NCI-H82 treated with DMSO at 0.1 percent for 48 hours (cell line): ENCODE measurements at regions not wholly inside any gene's neighbourhood (a gene's known extent, or its start where the extent isn't known, plus 50 kb on each side); places are given as distances from the start of the nearest gene placed in this dataset.

ENCODE experiments used
- DNase-seq: peaks from one replicate; lab custom pipeline; 2025; ENCODE audit not compliant: unreplicated experiment; lab: John Stamatoyannopoulos, UW

GRCh38 chr1:30383221-30383711 is 340.1 kb downstream of the MATN1 start:
- no peak for DNase-seq

- no peak for DNase-seq
Observed at GRCh38 chr1:30382496-30382895, 340.9 kb downstream of the MATN1 start.

GRCh38 chr1:30381671-30382365 is 341.6 kb downstream of the MATN1 start:
- no peak for DNase-seq

- DNase-seq: no peak
Observed at GRCh38 chr1:30381266-30381665, 342.1 kb downstream of the MATN1 start.

GRCh38 chr1:30380625-30380984 is 342.8 kb downstream of the MATN1 start:
- DNase-seq: no peak

- DNase-seq: peak; percentile 68
Observed at GRCh38 chr1:30379684-30380624, 343.4 kb downstream of the MATN1 start.

GRCh38 chr1:30378991-30379581 is 344.3 kb downstream of the MATN1 start:
- no peak for DNase-seq

GRCh38 chr1:30378003-30378596 is 345.3 kb downstream of the MATN1 start:
- DNase-seq: no peak

- DNase-seq: no peak
Observed at GRCh38 chr1:30377230-30378002, 346.0 kb downstream of the MATN1 start.

- DNase-seq: peak; percentile 36
Observed at GRCh38 chr1:30376054-30376697, 347.2 kb downstream of the MATN1 start.

GRCh38 chr1:30375156-30375555 is 348.2 kb downstream of the MATN1 start:
- no peak for DNase-seq

- DNase-seq: no peak
Observed at GRCh38 chr1:30374400-30375070, 348.9 kb downstream of the MATN1 start.

GRCh38 chr1:30373471-30374399 is 349.6 kb downstream of the MATN1 start:
- DNase-seq: no peak

- no peak for DNase-seq
Observed at GRCh38 chr1:30372792-30373433, 350.5 kb downstream of the MATN1 start.

- DNase-seq: no peak
Observed at GRCh38 chr1:30371888-30372791, 351.2 kb downstream of the MATN1 start.

- no peak for DNase-seq
Observed at GRCh38 chr1:30371179-30371788, 352.1 kb downstream of the MATN1 start.
